ENCODE measurements at regions not wholly inside any gene's neighbourhood (a gene's known extent, or its start where the extent isn't known, plus 50 kb on each side); places are given as distances from the start of the nearest gene placed in this dataset.

GRCh38 chr6:47162793-47163192 is 120.7 kb upstream of the ADGRF1 start:
- TF ChIP-seq SP1 (IDR thresholded peaks at IDR 0.05) (no peak), FOXA1 (IDR thresholded peaks at IDR 0.05) (no peak), BHLHE40 (IDR thresholded peaks at IDR 0.05; ENCODE audit: borderline replicate concordance) (no peak)

All from HEK293T (cell line).